SK-N-SH treated with all-trans-retinoic acid at 6 μM for 48 hours (cell line): ENCODE measurements at regions not wholly inside any gene's neighbourhood (a gene's known extent, or its start where the extent isn't known, plus 50 kb on each side); places are given as distances from the start of the nearest gene placed in this dataset.

Experiments used
- ARNTL ChIP-seq: fragments of 450-650 bp; formaldehyde crosslinking; IDR thresholded peaks from 2 replicates; pipeline ENCODE4 v1.5.0; 2020; ENCODE audit warnings: low read depth, mild to moderate bottlenecking, moderate library complexity, borderline replicate concordance
- BACH2 ChIP-seq: fragments of 250-450 bp; sonication (Bioruptor Pico); IDR thresholded peaks from 2 replicates; pipeline ENCODE4 v1.9.0; 2021; ENCODE audit warnings: mild to moderate bottlenecking, borderline replicate concordance
- CREB5 ChIP-seq: fragments of 250-450 bp; sonication (Bioruptor Pico); IDR thresholded peaks from 2 replicates; pipeline ENCODE4 v1.5.1; 2020; ENCODE audit warnings: low read depth, mild to moderate bottlenecking, moderate library complexity
- GLIS3 ChIP-seq: fragments of 250-450 bp; sonication (Bioruptor Pico); IDR thresholded peaks from 2 replicates; pipeline ENCODE4 v1.5.0; 2020; ENCODE audit warnings: mild to moderate bottlenecking, moderate library complexity
- PATZ1 ChIP-seq: fragments of 250-450 bp; sonication (Bioruptor Pico); IDR thresholded peaks from 2 replicates; pipeline ENCODE4 v1.8.0; 2020; ENCODE audit warnings: mild to moderate bottlenecking, moderate library complexity, borderline replicate concordance
- ZC3H10 ChIP-seq: fragments of 250-450 bp; sonication (Bioruptor Pico); IDR thresholded peaks from 2 replicates; pipeline ENCODE4 v1.5.1; 2021; ENCODE audit warnings: mild to moderate bottlenecking, moderate library complexity
- ZFP30 ChIP-seq: fragments of 450-650 bp; formaldehyde crosslinking; IDR thresholded peaks from 2 replicates; pipeline ENCODE4 v1.5.0; 2022; ENCODE audit warnings: mild to moderate bottlenecking, moderate library complexity
- ZNF565 ChIP-seq: fragments of 450-650 bp; formaldehyde crosslinking; conservative IDR thresholded peaks from 2 replicates; pipeline ENCODE4 v1.5.0; 2020; ENCODE audit warnings: low read depth, mild to moderate bottlenecking, moderate library complexity
- ZNF70 ChIP-seq: fragments of 450-650 bp; formaldehyde crosslinking; IDR thresholded peaks from 2 replicates; pipeline ENCODE4 v1.5.0; 2020; ENCODE audit warnings: mild to moderate bottlenecking, moderate library complexity
- ZNF8 ChIP-seq: fragments of 450-650 bp; formaldehyde crosslinking; IDR thresholded peaks from 2 replicates; pipeline ENCODE4 v1.5.0; 2020; ENCODE audit warnings: mild to moderate bottlenecking, moderate library complexity

- TF ChIP-seq PATZ1 (CRISPR knock-in tag) (no peak), ARNTL (CRISPR knock-in tag) (no peak), BACH2 (CRISPR knock-in tag) (no peak), CREB5 (no peak), ZNF8 (CRISPR knock-in tag) (no peak), ZNF70 (CRISPR knock-in tag) (no peak), ZFP30 (CRISPR knock-in tag) (no peak), GLIS3 (no peak), ZNF565 (CRISPR knock-in tag) (no peak), ZC3H10 (CRISPR knock-in tag) (no peak)
Measured at GRCh38 chr6:165777680-165778079, 114.6 kb upstream of the PDE10A start.
